ENCODE measurements at regions not wholly inside any gene's neighbourhood (a gene's known extent, or its start where the extent isn't known, plus 50 kb on each side); places are given as distances from the start of the nearest gene placed in this dataset.

GRCh38 chr17:22469101-22469880 is 777.0 kb downstream of the KCNJ18 start:
- H3K36me3 ChIP-seq (replicated peaks in 1 of 2), result no peaks in the 10 kb centered on the region
- H3K27me3 ChIP-seq, result no peaks in the 10 kb centered on the region
- H3K27ac ChIP-seq, result no peak overlapping the region
- peak in 1 of 7 donors; percentile 4 for DNase-seq
- no peak for TF ChIP-seq POLR2A (IDR thresholded peaks at IDR 0.05)
- no peak for TF ChIP-seq CTCF (IDR thresholded peaks at IDR 0.05)
- intact Hi-C loops (cut with DNase I), result no loop called here
- 74 to 83% (median 75%) methylated on average over 8 to 9 of the region's 9 CpGs for WGBS, 4 donors
- no peaks in the 10 kb centered on the region for H3K4me1 ChIP-seq (replicated peaks in 1 of 2)
- H3K4me3 ChIP-seq, result no peak overlapping the region
- H3K9me3 ChIP-seq (replicated peaks in 1 of 3), result no peaks in the 10 kb centered on the region

GRCh38 chr17:22469941-22470340 is 777.6 kb downstream of the KCNJ18 start:
- Histone ChIP-seq H3K36me3 (replicated peaks in 1 of 2) (no peaks in the 10 kb centered on the region), H3K4me1 (replicated peaks in 1 of 2) (no peaks in the 10 kb centered on the region), H3K9me3 (replicated peaks in 1 of 3) (no peaks in the 10 kb centered on the region), H3K27ac (no peak overlapping the region), H3K27me3 (no peaks in the 10 kb centered on the region), H3K4me3 (no peak overlapping the region)
- intact Hi-C loops (cut with DNase I), result no loop called here
- no peak for TF ChIP-seq POLR2A (IDR thresholded peaks at IDR 0.05)
- TF ChIP-seq CTCF (IDR thresholded peaks at IDR 0.05), result no peak
- DNase-seq, result peak in 1 of 7 donors; percentile 10
- WGBS, 4 donors, result 43 to 69% (median 54%) methylated on average over 4 of the region's 4 CpGs

- H3K27ac ChIP-seq, result no peak overlapping the region
- TF ChIP-seq CTCF (IDR thresholded peaks at IDR 0.05), result no peak
- no peak for TF ChIP-seq POLR2A (IDR thresholded peaks at IDR 0.05)
- WGBS, 4 donors, result 50 to 65% (median 53%) methylated on average over 7 of the region's 7 CpGs
- no peaks in the 10 kb centered on the region for H3K27me3 ChIP-seq
- H3K36me3 ChIP-seq (replicated peaks in 1 of 2), result no peaks in the 10 kb centered on the region
- no peak for DNase-seq
- H3K4me3 ChIP-seq, result no peak overlapping the region
- intact Hi-C loops (cut with DNase I), result no loop called here
- H3K9me3 ChIP-seq (replicated peaks in 1 of 3), result no peaks in the 10 kb centered on the region
- H3K4me1 ChIP-seq (replicated peaks in 1 of 2), result no peaks in the 10 kb centered on the region
Observed at GRCh38 chr17:22470411-22471175, 778.3 kb downstream of the KCNJ18 start.

GRCh38 chr17:22484826-22485225 is 792.5 kb downstream of the KCNJ18 start:
- H3K4me3 ChIP-seq, result no peak overlapping the region
- intact Hi-C loops (cut with DNase I), result no loop called here
- H3K27ac ChIP-seq, result no peak overlapping the region
- no peak for DNase-seq
- H3K36me3 ChIP-seq (replicated peaks in 1 of 2), result no peaks in the 10 kb centered on the region
- no peaks in the 10 kb centered on the region for H3K4me1 ChIP-seq (replicated peaks in 1 of 2)
- H3K27me3 ChIP-seq, result no peaks in the 10 kb centered on the region
- no peaks in the 10 kb centered on the region for H3K9me3 ChIP-seq (replicated peaks in 1 of 3)
- TF ChIP-seq CTCF (IDR thresholded peaks at IDR 0.05) (no peak), POLR2A (IDR thresholded peaks at IDR 0.05) (no peak)
- 43 to 75% (median 67%) methylated on average over 3 of the region's 3 CpGs for WGBS, 4 donors

All from adrenal gland (tissue), 9 donors.